Neutrophil (primary cell): ENCODE measurements at regions not wholly inside any gene's neighbourhood (a gene's known extent, or its start where the extent isn't known, plus 50 kb on each side); places are given as distances from the start of the nearest gene placed in this dataset.

ENCODE experiments used
- H3K27ac ChIP-seq: fragments of 200-600 bp; sonication (generic); 2 replicates; pipeline ENCODE4 v1.5.1; 2016; ENCODE audit warnings: mild to moderate bottlenecking, moderate library complexity
- H3K27me3 ChIP-seq: fragments of 200-600 bp; sonication (generic); 2 replicates; pipeline ENCODE4 v1.6.0; 2016; ENCODE audit warnings: mild to moderate bottlenecking
- H3K36me3 ChIP-seq: fragments of 200-600 bp; sonication (generic); 2 replicates; pipeline ENCODE4 v1.5.1; 2017
- H3K4me1 ChIP-seq, 2 experiments: fragments of 200-600 bp in 1 of 2; sonication (generic) in 1 of 2; 1 replicate in 1 of 2; 2 replicates in 1 of 2; pipeline versions ENCODE4 v1.5.1 to v1.6.1; 2013 to 2016; ENCODE audit warnings: low read depth in 1 of 2, low read length in 1 of 2, mild to moderate bottlenecking in 1 of 2, moderate library complexity in 1 of 2; ENCODE audit not compliant: control insufficient read depth in 1 of 2, insufficient read depth in 1 of 2
- H3K4me3 ChIP-seq, 2 experiments: fragments of 200-600 bp in 1 of 2; sonication (generic) in 1 of 2; 1 replicate in 1 of 2; 2 replicates in 1 of 2; pipeline ENCODE4 v1.5.1; 2013 to 2016; ENCODE audit warnings: low read depth in 1 of 2, low read length in 1 of 2, mild to moderate bottlenecking in 1 of 2, moderate library complexity in 1 of 2
- H3K9me3 ChIP-seq: fragments of 200-600 bp; sonication (generic); 2 replicates; pipeline ENCODE4 v1.5.1; 2016
- TF ChIP-seq, protein P1 (sequence below): fragments of 200-600 bp; sonication (generic); IDR thresholded peaks from 2 replicates; pipeline ENCODE4 v1.5.1; 2016; ENCODE audit warnings: antibody characterized with exemption

GRCh38 chr4:18262832-18263231 is 241.3 kb upstream of the LCORL start:
- Histone ChIP-seq H3K36me3 (no peaks in the 10 kb centered on the region), H3K9me3 (no peaks in the 10 kb centered on the region), H3K4me3 (no peak overlapping the region), H3K4me1 (no peaks in the 10 kb centered on the region), H3K27ac (no peak overlapping the region), H3K27me3 (no peaks in the 10 kb centered on the region)
- TF ChIP-seq, protein P1, sequence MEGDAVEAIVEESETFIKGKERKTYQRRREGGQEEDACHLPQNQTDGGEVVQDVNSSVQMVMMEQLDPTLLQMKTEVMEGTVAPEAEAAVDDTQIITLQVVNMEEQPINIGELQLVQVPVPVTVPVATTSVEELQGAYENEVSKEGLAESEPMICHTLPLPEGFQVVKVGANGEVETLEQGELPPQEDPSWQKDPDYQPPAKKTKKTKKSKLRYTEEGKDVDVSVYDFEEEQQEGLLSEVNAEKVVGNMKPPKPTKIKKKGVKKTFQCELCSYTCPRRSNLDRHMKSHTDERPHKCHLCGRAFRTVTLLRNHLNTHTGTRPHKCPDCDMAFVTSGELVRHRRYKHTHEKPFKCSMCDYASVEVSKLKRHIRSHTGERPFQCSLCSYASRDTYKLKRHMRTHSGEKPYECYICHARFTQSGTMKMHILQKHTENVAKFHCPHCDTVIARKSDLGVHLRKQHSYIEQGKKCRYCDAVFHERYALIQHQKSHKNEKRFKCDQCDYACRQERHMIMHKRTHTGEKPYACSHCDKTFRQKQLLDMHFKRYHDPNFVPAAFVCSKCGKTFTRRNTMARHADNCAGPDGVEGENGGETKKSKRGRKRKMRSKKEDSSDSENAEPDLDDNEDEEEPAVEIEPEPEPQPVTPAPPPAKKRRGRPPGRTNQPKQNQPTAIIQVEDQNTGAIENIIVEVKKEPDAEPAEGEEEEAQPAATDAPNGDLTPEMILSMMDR, result no peak

DNA sequence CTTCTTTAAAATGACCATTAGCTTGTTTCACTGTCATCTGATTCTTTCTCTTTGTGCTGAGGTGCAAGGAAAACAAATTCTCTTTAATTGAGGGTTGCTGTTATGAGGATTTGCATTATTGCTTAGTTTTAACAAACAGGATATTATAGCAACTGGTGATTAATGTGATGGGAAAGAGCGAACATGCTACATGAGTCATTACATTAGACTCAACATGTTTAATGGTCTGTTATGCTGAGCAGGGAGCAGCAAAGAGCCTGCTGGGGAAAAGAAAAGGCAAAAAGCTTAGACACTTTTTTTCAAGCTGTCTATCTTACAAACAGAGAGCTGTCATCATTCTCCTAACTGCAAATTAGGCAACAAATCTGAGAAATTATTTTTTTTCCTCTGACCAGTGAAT is 230.5 kb upstream of the LCORL start:
- Histone ChIP-seq H3K27ac (no peak overlapping the region), H3K36me3 (no peaks in the 10 kb centered on the region), H3K4me3 (no peak overlapping the region), H3K9me3 (no peaks in the 10 kb centered on the region), H3K27me3 (no peaks in the 10 kb centered on the region), H3K4me1 (no peaks in the 10 kb centered on the region)
- TF ChIP-seq, protein P1, result no peak

DNA sequence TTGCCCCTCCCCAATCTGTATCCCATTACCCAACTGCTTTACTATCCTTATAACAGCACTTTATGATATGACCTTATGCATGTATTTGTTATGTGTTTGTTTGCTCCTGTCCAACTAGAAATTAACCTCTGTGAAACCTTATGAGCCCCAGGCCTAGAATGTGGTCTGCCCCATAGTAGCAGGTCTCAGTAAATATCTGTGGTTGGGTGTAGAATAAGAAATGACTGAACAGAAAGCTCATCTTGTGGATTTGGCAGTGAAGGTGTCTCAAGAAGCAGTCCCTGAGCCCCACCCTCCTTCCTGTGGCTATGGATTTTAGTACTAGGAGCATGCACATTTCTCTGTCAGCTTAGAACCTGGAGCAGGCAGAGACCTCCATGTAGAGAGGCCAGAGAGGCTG is 229.0 kb upstream of the LCORL start:
- Histone ChIP-seq H3K9me3 (no peaks in the 10 kb centered on the region), H3K27ac (no peak overlapping the region), H3K4me1 (no peaks in the 10 kb centered on the region), H3K4me3 (no peak overlapping the region), H3K27me3 (no peaks in the 10 kb centered on the region), H3K36me3 (no peaks in the 10 kb centered on the region)
- TF ChIP-seq, protein P1, result no peak

DNA sequence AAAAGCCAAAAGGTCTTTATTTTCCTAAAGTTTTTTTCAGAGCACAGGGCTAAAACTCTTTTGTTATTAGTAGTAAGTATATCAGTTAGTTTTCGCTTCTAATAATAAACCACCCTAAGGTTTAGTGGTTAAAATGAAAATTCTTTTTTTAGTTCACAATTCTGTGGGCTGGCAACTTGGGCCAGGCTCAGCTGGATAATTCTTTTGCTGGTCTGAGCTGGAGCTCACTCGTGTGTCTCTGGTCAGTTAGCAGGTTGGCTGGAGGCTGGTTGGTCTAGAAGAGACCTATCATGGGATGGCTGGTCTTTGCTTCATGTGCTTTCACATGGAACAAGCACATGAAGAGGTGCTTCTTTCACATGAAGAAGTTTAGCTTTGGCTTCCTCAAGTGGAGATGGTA is 227.1 kb upstream of the LCORL start:
- no peaks in the 10 kb centered on the region for H3K9me3 ChIP-seq
- no peak overlapping the region for H3K4me3 ChIP-seq
- TF ChIP-seq, protein P1, result no peak
- H3K27me3 ChIP-seq, result no peaks in the 10 kb centered on the region
- no peak overlapping the region for H3K27ac ChIP-seq
- H3K4me1 ChIP-seq, result no peaks in the 10 kb centered on the region
- H3K36me3 ChIP-seq, result no peaks in the 10 kb centered on the region

GRCh38 chr4:18247189-18247588 is 225.6 kb upstream of the LCORL start:
- TF ChIP-seq, protein P1, result no peak
- Histone ChIP-seq H3K27ac (no peak overlapping the region), H3K27me3 (no peaks in the 10 kb centered on the region), H3K4me1 (no peaks in the 10 kb centered on the region), H3K9me3 (no peaks in the 10 kb centered on the region), H3K36me3 (no peaks in the 10 kb centered on the region), H3K4me3 (no peak overlapping the region)
